HEK293T (cell line): ENCODE measurements at regions not wholly inside any gene's neighbourhood (a gene's known extent, or its start where the extent isn't known, plus 50 kb on each side); places are given as distances from the start of the nearest gene placed in this dataset.

Experiments
- CTCF ChIA-PET: fragments of 350-600 bp; formaldehyde crosslinking; extraction: SDS; loops from one replicate; lab custom pipeline; 2021; ENCODE audit warnings: antibody characterized with exemption, inconsistent platforms; lab: Yijun Ruan, JAX
- POLR2A ChIA-PET: fragments of 350-600 bp; formaldehyde crosslinking; extraction: SDS; loops from one replicate; lab custom pipeline; 2020; ENCODE audit warnings: antibody characterized with exemption, inconsistent platforms; lab: Yijun Ruan, JAX
- DNase-seq: peaks from one replicate; pipeline ENCODE4 v3.0.0; 2012; ENCODE audit warnings: mixed read lengths; ENCODE audit errors: extremely low spot score
- ARNT ChIP-seq: fragments of 450-650 bp; IDR thresholded peaks from 2 replicates; pipeline ENCODE4 v1.6.1; 2017; ENCODE audit warnings: mild to moderate bottlenecking
- BHLHE40 ChIP-seq: fragments of 450-650 bp; IDR thresholded peaks from 2 replicates; pipeline ENCODE4 v1.6.1; 2016; ENCODE audit warnings: mild to moderate bottlenecking, moderate library complexity, borderline replicate concordance
- CTBP1 ChIP-seq: fragments of 450-650 bp; IDR thresholded peaks from 2 replicates; pipeline ENCODE4 v1.6.1; 2016; ENCODE audit warnings: borderline replicate concordance
- ELF4 ChIP-seq: fragments of 450-650 bp; IDR thresholded peaks from 2 replicates; pipeline ENCODE4 v1.6.1; 2017; ENCODE audit warnings: antibody characterized with exemption
- FOXA1 ChIP-seq: fragments of 450-650 bp; IDR thresholded peaks from 2 replicates; pipeline ENCODE4 v1.6.1; 2016; ENCODE audit warnings: mild to moderate bottlenecking
- FOXK2 ChIP-seq: fragments of 450-650 bp; IDR thresholded peaks from 2 replicates; pipeline ENCODE4 v1.6.1; 2016; ENCODE audit warnings: mild to moderate bottlenecking
- FOXM1 ChIP-seq: fragments of 450-650 bp; IDR thresholded peaks from 2 replicates; pipeline ENCODE4 v1.6.1; 2017; ENCODE audit warnings: mild to moderate bottlenecking, borderline replicate concordance
- HDGF ChIP-seq: fragments of 450-650 bp; IDR thresholded peaks from 2 replicates; pipeline ENCODE4 v1.6.1; 2017; ENCODE audit warnings: antibody characterized with exemption, borderline replicate concordance
- L3MBTL2 ChIP-seq: fragments of 450-650 bp; conservative IDR thresholded peaks from 2 replicates; pipeline ENCODE4 v1.6.1; 2016; ENCODE audit warnings: mild to moderate bottlenecking
- LEF1 ChIP-seq: fragments of 450-650 bp; IDR thresholded peaks from 2 replicates; pipeline ENCODE4 v1.6.1; 2017; ENCODE audit warnings: mild to moderate bottlenecking, borderline replicate concordance
- NFRKB ChIP-seq: fragments of 450-650 bp; IDR thresholded peaks from 2 replicates; pipeline ENCODE4 v1.6.1; 2016; ENCODE audit warnings: mild to moderate bottlenecking, moderate library complexity
- SP1 ChIP-seq: fragments of 450-650 bp; IDR thresholded peaks from 2 replicates; pipeline ENCODE4 v1.6.1; 2017
- SUZ12 ChIP-seq: fragments of 450-650 bp; IDR thresholded peaks from 2 replicates; pipeline ENCODE4 v1.6.1; 2016; ENCODE audit warnings: mild to moderate bottlenecking
- TARDBP ChIP-seq: fragments of 450-650 bp; IDR thresholded peaks from 2 replicates; pipeline ENCODE4 v1.6.1; 2016
- ZNF384 ChIP-seq: fragments of 450-650 bp; IDR thresholded peaks from 2 replicates; pipeline ENCODE4 v1.6.1; 2016
- TF ChIP-seq, protein P1 (sequence below): fragments of 450-650 bp; IDR thresholded peaks from 2 replicates; pipeline ENCODE4 v1.6.1; 2016

DNA sequence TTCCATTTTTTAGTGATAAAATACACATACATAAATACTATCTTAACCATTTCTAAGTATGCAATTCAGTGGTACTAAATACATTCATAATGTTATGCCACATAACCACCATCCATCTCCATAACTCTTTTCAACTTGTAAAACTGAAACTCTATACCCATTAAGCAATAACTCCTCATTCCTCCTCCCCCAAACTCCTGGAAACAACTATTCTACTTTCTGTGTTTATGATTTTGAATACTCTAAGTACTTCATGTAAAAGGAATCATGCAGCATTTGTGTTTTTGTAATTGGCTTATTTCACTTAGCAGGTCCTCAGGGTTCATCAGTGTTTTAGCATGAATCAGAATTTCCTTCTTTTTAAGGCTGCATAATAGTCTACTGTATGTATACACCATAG is 131.8 kb downstream of the TES start:
- ChIA-PET CTCF (no interaction called here), POLR2A (no interaction called here)
- DNase-seq: no peak
- TF ChIP-seq ELF4 (no peak), NFRKB (no peak)
- TF ChIP-seq, protein P1, sequence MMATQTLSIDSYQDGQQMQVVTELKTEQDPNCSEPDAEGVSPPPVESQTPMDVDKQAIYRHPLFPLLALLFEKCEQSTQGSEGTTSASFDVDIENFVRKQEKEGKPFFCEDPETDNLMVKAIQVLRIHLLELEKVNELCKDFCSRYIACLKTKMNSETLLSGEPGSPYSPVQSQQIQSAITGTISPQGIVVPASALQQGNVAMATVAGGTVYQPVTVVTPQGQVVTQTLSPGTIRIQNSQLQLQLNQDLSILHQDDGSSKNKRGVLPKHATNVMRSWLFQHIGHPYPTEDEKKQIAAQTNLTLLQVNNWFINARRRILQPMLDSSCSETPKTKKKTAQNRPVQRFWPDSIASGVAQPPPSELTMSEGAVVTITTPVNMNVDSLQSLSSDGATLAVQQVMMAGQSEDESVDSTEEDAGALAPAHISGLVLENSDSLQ: peak; percentile 70

DNA sequence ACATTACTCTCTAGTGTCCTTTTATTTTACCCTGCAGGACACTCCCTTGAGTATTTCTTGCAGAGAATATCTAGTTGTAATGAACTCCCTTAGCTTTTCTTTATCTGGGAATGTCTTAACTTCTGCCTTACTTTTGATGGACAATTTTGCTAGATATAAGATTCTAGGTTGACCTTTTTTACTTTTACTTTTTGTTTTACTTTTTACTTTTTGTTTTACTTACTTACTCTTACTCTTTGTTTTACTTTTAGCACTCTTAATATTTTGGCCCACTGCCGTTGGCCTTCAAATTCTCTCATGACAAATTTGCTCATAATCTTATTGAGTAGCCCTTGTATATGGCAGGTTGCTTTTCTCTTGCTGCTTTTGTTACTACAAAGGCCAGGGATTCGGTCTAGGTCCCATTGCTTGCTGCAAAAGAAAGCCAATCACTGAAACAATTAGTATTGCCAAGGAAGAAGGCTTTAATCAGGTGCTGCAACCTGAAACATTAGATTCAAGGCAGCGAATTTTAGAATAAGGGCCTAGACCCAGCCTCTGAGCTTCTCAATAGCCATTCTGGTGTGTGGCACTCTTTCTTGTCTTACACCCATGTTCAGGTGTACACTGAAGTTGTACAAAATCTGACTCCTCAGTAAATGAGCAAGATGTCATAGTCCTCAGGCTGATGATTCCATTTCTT is 137.0 kb downstream of the TES start:
- no peak for DNase-seq
- ChIA-PET CTCF (interaction anchor here (0.7 kb wide), 1 partner anchor 493 kb away, joined by 3 read pairs; no protein-coding TSS in a partner anchor), POLR2A (no interaction called here)
- no peak for TF ChIP-seq CTBP1
- TF ChIP-seq, protein P1: no peak
- TF ChIP-seq L3MBTL2: no peak
- no peak for TF ChIP-seq FOXM1
- no peak for TF ChIP-seq ELF4
- TF ChIP-seq SUZ12: no peak
- TF ChIP-seq HDGF: no peak
- no peak for TF ChIP-seq SP1
- no peak for TF ChIP-seq ZNF384
- TF ChIP-seq LEF1: no peak
- no peak for TF ChIP-seq FOXK2
- TF ChIP-seq ARNT: no peak
- no peak for TF ChIP-seq FOXA1
- TF ChIP-seq TARDBP: no peak
- no peak for TF ChIP-seq NFRKB
- TF ChIP-seq BHLHE40: no peak

DNA sequence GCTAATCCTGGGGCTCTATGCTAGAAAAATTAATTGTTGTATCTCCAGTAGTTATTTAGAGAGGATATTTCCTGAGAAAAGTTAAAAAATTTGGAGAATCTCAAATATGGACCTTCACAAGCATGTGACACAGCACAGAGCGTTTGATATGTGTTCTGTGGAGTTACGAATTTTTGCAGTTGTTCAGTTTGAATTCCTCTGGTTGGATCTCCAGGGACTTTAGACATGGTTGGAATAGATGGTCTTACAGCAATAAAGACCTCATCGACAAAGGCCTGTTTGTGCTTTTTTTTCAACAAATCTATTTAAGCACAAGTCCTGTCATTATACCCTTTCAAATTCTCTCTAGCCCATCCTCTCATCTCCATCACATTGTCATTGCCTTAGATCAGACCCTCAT is 138.0 kb downstream of the TES start:
- TF ChIP-seq ZNF384 (no peak), HDGF (no peak), ELF4 (no peak), TARDBP (no peak), SUZ12 (no peak), FOXM1 (no peak), SP1 (no peak), ARNT (no peak), FOXK2 (no peak), NFRKB (no peak), CTBP1 (no peak), LEF1 (no peak), FOXA1 (no peak), L3MBTL2 (no peak)
- TF ChIP-seq, protein P1: no peak
- POLR2A ChIA-PET: no interaction called here
- CTCF ChIA-PET: interaction anchor here (0.7 kb wide), 1 partner anchor 492 kb away, joined by 3 read pairs; no protein-coding TSS in a partner anchor
- no peak for DNase-seq

DNA sequence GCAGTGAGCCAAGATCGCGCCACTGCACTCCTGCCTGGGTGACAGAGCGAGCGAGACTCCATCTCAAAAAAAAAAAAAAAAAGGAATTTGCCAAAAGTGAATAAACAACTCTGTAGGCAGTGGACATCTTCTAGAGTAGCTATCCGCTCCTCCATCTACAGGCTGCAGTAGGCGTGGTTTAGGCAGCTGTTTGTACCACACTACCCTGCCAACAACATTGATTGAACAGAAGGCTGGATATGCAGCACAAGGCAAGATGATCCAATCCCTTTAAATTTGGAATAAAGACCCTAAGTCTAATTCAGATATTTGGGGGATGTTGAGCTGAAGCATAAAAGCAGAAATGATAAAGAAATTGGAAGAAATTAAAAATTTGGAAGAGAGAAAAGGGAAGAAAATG is 141.6 kb downstream of the TES start:
- TF ChIP-seq CTBP1: no peak
- TF ChIP-seq LEF1: no peak
- no peak for TF ChIP-seq L3MBTL2
- no peak for TF ChIP-seq NFRKB
- no peak for TF ChIP-seq FOXK2
- TF ChIP-seq SP1: no peak
- no peak for TF ChIP-seq BHLHE40
- no peak for TF ChIP-seq SUZ12
- TF ChIP-seq ZNF384: no peak
- TF ChIP-seq TARDBP: no peak
- TF ChIP-seq, protein P1: no peak
- no peak for TF ChIP-seq ELF4
- no peak for TF ChIP-seq ARNT
- TF ChIP-seq FOXA1: no peak
- TF ChIP-seq HDGF: no peak
- TF ChIP-seq FOXM1: no peak
- no peak for DNase-seq
- ChIA-PET CTCF (no interaction called here), POLR2A (no interaction called here)

DNA sequence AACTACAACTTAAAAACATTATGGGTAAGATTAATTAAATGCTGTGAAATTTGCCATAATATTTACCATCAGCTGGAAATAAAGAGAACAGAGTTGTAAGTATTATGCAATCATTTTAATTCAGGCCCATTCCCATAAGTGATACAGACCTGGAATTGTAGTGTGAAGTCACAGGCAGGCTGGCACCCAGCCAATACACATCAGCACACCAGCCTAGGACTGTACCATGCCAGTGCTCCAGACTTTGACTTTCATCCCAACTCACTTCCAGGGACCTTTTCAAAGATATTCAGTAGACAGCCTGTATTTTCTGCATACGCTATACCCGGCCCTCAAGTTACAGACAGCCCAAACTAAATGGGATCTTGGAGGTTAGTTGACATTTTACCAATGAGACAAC is 143.3 kb downstream of the TES start:
- TF ChIP-seq FOXK2: no peak
- TF ChIP-seq CTBP1: no peak
- TF ChIP-seq SP1: no peak

DNA sequence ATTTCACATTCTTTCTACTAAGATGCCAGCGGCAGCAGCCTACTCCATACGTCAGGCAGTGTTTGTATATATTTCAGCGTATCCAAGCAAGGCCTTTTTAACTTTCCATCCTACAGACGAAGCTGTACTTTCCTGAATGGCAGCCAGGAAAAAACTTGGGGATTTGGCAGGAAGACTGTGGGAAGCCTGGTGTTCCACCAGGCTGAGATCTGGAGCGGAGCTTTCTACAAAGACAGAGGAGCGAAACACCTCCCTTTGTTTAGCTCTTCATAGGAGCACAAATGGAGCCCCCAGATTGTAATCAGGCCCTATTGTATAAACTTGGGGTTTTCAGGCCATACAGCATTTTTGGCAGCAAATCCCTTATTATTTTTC is 143.8 kb downstream of the TES start:
- CTCF ChIA-PET: no interaction called here

More for the DNA sequence above, 143.3 kb downstream of the TES start:
- POLR2A ChIA-PET: no interaction called here
- DNase-seq: no peak
- CTCF ChIA-PET: no interaction called here

More for the DNA sequence above, 143.8 kb downstream of the TES start:
- DNase-seq: no peak
- POLR2A ChIA-PET: no interaction called here
- TF ChIP-seq BHLHE40 (no peak), FOXA1 (no peak), NFRKB (no peak), HDGF (no peak), FOXM1 (no peak)
